ENCODE measurements at regions not wholly inside any gene's neighbourhood (a gene's known extent, or its start where the extent isn't known, plus 50 kb on each side); places are given as distances from the start of the nearest gene placed in this dataset.
A peak's percentile ranks its signal among the peaks of the same experiment; 100 is the strongest.

DNA sequence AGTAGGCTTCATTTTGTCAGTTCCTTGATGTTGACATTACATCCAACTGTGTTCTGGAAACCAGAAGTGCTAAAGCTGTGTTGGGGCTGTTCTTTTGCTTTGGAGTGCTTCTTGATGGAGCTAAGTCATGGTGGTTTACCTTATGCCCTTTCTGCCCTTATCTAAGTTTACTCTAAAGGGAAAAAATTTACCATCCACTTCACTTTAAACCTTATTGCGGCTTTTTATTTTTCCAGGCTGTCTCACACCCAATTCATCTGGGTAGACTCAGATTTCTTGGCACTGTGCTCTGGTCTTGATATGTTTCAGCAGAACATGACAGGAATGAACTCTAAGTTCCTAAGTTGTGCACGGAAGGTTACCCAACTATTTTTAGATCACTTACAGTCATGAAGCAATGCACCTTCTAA, 104.7 kb upstream of the TTC29 start:
- peak; percentile 18 for DNase-seq (ENCODE audit: low read depth)
- TF ChIP-seq, protein P1, sequence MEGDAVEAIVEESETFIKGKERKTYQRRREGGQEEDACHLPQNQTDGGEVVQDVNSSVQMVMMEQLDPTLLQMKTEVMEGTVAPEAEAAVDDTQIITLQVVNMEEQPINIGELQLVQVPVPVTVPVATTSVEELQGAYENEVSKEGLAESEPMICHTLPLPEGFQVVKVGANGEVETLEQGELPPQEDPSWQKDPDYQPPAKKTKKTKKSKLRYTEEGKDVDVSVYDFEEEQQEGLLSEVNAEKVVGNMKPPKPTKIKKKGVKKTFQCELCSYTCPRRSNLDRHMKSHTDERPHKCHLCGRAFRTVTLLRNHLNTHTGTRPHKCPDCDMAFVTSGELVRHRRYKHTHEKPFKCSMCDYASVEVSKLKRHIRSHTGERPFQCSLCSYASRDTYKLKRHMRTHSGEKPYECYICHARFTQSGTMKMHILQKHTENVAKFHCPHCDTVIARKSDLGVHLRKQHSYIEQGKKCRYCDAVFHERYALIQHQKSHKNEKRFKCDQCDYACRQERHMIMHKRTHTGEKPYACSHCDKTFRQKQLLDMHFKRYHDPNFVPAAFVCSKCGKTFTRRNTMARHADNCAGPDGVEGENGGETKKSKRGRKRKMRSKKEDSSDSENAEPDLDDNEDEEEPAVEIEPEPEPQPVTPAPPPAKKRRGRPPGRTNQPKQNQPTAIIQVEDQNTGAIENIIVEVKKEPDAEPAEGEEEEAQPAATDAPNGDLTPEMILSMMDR (conservative IDR thresholded peaks at IDR 0.05; ENCODE audit: low read depth, low read length), result no peak
- H3K4me3 ChIP-seq (ENCODE audit: low read length), result no peak overlapping the region

DNA sequence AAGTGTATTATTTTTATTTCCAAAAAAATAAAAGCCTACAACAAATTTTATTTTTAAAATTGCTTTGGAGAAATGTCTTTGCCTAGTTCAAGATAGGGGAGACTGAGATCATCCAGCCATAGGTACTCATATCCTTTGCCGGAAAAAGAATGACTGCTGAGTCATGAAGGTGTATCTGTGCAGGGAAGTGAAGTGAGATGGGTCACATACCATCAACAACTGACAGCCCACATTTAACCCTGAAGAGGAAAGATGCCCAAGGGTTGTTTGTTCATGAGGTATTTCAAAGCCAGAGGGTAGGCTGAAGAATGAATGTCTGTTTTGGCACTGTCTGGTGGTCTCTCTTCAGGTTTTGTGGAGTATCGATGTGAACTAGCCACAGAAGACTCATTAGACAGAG, 106.7 kb upstream of the TTC29 start:
- H3K4me3 ChIP-seq (ENCODE audit: low read length), result no peak overlapping the region
- no peak for DNase-seq (ENCODE audit: low read depth)
- TF ChIP-seq, protein P1 (conservative IDR thresholded peaks at IDR 0.05; ENCODE audit: low read depth, low read length), result no peak

DNA sequence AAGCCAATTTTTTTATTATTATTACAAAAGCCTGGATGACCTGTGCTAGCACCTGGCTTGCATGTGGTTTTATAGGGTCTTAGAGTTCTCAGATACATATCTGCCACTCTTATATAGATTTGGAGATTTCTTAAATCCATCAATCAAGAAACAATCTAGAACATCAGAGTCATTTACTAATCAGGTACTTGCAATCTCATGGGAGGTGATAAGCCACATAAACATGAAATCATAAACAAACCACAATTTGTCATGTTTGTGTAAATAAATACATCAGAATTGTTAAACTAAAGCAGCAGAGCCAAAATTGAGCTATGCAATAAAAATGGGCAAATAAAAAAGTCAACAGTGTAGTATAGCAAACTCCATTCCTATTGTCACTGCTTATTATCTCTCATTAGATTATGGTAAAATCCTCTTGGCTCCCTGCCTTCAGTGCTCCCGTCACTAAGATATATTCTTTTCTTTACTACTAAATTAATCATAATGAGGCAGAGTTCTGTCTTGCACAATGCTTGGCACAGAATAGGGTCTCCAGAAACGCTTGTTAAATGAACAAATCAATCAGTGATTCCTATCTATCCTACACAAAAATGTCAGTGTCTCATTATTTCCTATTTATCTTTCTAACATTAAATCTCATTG, 108.7 kb upstream of the TTC29 start:
- no peak for DNase-seq (ENCODE audit: low read depth)
- H3K4me3 ChIP-seq (ENCODE audit: low read length), result no peak overlapping the region
- TF ChIP-seq, protein P1 (conservative IDR thresholded peaks at IDR 0.05; ENCODE audit: low read depth, low read length), result no peak

GRCh38 chr4:147056940-147057610, 111.4 kb upstream of the TTC29 start:
- no peak for DNase-seq (ENCODE audit: low read depth)
- TF ChIP-seq, protein P1 (conservative IDR thresholded peaks at IDR 0.05; ENCODE audit: low read depth, low read length), result no peak

GRCh38 chr4:147057611-147058190, 112.0 kb upstream of the TTC29 start:
- DNase-seq (ENCODE audit: low read depth), result no peak
- TF ChIP-seq, protein P1 (conservative IDR thresholded peaks at IDR 0.05; ENCODE audit: low read depth, low read length), result no peak
- H3K4me3 ChIP-seq (ENCODE audit: low read length), result peak overlapping the region; percentile 41

More at GRCh38 chr4:147056940-147057610, 111.4 kb upstream of the TTC29 start:
- peak overlapping the region; percentile 41 for H3K4me3 ChIP-seq (ENCODE audit: low read length)

GRCh38 chr4:147059064-147059731, 113.5 kb upstream of the TTC29 start:
- TF ChIP-seq, protein P1 (conservative IDR thresholded peaks at IDR 0.05; ENCODE audit: low read depth, low read length), result no peak
- H3K4me3 ChIP-seq (ENCODE audit: low read length), result no peak overlapping the region
- no peak for DNase-seq (ENCODE audit: low read depth)

All from retinal pigment epithelial cell (primary cell).